ENCODE measurements at regions not wholly inside any gene's neighbourhood (a gene's known extent, or its start where the extent isn't known, plus 50 kb on each side); places are given as distances from the start of the nearest gene placed in this dataset.

DNA sequence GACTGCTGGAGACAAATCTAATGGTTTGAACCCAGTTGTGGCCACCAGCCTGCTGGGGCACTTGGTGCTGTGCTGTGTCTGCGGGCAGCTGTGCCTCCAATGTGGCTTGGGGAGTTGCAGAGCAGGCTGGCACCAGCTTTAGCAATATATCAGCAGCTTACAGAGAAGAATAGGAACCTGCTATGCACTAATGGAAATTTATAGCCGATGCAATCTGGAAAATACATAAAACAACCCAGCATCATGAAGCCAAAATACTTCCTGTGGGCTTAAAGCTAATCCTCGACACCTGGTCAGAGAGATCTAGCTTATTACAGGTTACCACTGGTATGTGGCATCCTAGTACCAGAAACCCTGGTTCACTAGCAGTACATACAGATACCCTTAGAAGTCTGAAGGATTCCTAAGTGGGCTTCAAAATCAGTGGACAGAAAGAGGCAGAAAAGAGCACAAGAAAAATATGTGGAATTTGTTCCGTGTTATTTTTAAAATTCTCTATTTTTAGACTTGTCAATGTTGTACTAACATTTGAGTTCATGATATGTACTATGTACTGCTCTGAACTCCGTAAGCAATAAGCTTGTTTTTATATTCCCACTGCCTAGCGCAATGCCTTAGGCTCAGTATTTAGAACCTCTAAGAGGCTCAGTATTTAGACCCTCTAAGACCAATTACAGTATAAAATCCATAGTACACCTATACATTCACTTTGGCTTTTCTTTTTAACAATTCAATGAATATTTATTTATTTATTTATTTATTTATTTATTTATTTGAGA, 194.7 kb downstream of the UXS1 start:
- Histone ChIP-seq H3K27me3 (ENCODE audit: insufficient read depth, low read depth, low read length) (no peaks in the 10 kb centered on the region), H3K36me3 (ENCODE audit: insufficient read depth, low read length) (no peaks in the 10 kb centered on the region), H3K4me3 (ENCODE audit: low read length) (no peak overlapping the region), H4K20me1 (ENCODE audit: insufficient read depth) (no peaks in the 10 kb centered on the region), H3F3A (ENCODE audit: insufficient read depth, low read length, poor library complexity, severe bottlenecking) (no peaks in the 10 kb centered on the region), H3K4me2 (ENCODE audit: low read length) (no peak overlapping the region), H3K79me2 (replicated peaks; ENCODE audit: insufficient read depth, low read length) (no peaks in the 10 kb centered on the region), H3K27ac (ENCODE audit: low read length) (no peak overlapping the region), H2AFZ (ENCODE audit: low read depth, low read length) (no peak overlapping the region), H3K9ac (ENCODE audit: low read length) (no peak overlapping the region), H3K9me2 (ENCODE audit: insufficient read depth, low read length) (no peaks in the 10 kb centered on the region), H3K9me3 (ENCODE audit: low read length) (peaks cover 6% of the 10 kb centered on the region)
- TF ChIP-seq TAF1 (IDR thresholded peaks at IDR 0.05; ENCODE audit: low read depth), result no peak
- no peak for TF ChIP-seq EZH2 (IDR thresholded peaks at IDR 0.05; ENCODE audit: borderline replicate concordance, insufficient read depth, low read length, poor library complexity, severe bottlenecking)

GRCh38 chr2:105997711-105998110, 196.4 kb downstream of the UXS1 start:
- Histone ChIP-seq H3K27me3 (ENCODE audit: insufficient read depth, low read depth, low read length) (no peaks in the 10 kb centered on the region), H3K27ac (ENCODE audit: low read length) (no peak overlapping the region), H4K20me1 (ENCODE audit: insufficient read depth) (no peaks in the 10 kb centered on the region), H3K9me2 (ENCODE audit: insufficient read depth, low read length) (no peaks in the 10 kb centered on the region), H3K9ac (ENCODE audit: low read length) (no peak overlapping the region), H3K79me2 (replicated peaks; ENCODE audit: insufficient read depth, low read length) (no peaks in the 10 kb centered on the region), H3K4me2 (ENCODE audit: low read length) (no peak overlapping the region), H3K9me3 (ENCODE audit: low read length) (peaks cover 6% of the 10 kb centered on the region), H2AFZ (ENCODE audit: low read depth, low read length) (no peak overlapping the region), H3K36me3 (ENCODE audit: insufficient read depth, low read length) (no peaks in the 10 kb centered on the region), H3K4me3 (ENCODE audit: low read length) (no peak overlapping the region), H3F3A (ENCODE audit: insufficient read depth, low read length, poor library complexity, severe bottlenecking) (no peaks in the 10 kb centered on the region)
- no peak for TF ChIP-seq RAD21 (conservative IDR thresholded peaks at IDR 0.05)
- TF ChIP-seq, protein P1, sequence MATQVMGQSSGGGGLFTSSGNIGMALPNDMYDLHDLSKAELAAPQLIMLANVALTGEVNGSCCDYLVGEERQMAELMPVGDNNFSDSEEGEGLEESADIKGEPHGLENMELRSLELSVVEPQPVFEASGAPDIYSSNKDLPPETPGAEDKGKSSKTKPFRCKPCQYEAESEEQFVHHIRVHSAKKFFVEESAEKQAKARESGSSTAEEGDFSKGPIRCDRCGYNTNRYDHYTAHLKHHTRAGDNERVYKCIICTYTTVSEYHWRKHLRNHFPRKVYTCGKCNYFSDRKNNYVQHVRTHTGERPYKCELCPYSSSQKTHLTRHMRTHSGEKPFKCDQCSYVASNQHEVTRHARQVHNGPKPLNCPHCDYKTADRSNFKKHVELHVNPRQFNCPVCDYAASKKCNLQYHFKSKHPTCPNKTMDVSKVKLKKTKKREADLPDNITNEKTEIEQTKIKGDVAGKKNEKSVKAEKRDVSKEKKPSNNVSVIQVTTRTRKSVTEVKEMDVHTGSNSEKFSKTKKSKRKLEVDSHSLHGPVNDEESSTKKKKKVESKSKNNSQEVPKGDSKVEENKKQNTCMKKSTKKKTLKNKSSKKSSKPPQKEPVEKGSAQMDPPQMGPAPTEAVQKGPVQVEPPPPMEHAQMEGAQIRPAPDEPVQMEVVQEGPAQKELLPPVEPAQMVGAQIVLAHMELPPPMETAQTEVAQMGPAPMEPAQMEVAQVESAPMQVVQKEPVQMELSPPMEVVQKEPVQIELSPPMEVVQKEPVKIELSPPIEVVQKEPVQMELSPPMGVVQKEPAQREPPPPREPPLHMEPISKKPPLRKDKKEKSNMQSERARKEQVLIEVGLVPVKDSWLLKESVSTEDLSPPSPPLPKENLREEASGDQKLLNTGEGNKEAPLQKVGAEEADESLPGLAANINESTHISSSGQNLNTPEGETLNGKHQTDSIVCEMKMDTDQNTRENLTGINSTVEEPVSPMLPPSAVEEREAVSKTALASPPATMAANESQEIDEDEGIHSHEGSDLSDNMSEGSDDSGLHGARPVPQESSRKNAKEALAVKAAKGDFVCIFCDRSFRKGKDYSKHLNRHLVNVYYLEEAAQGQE (IDR thresholded peaks at IDR 0.05; ENCODE audit: borderline replicate concordance), result no peak
- TF ChIP-seq EZH2 (IDR thresholded peaks at IDR 0.05; ENCODE audit: borderline replicate concordance, insufficient read depth, low read length, poor library complexity, severe bottlenecking), result no peak
- no peak for TF ChIP-seq MXI1 (conservative IDR thresholded peaks at IDR 0.05; ENCODE audit: poor library complexity, severe bottlenecking)
- TF ChIP-seq EP300 (conservative IDR thresholded peaks at IDR 0.05; ENCODE audit: poor library complexity, severe bottlenecking), result no peak
- TF ChIP-seq SMC3 (conservative IDR thresholded peaks at IDR 0.05; ENCODE audit: poor library complexity), result no peak
- TF ChIP-seq TAF1 (IDR thresholded peaks at IDR 0.05; ENCODE audit: low read depth), result no peak
- TF ChIP-seq CTCF (IDR thresholded peaks at IDR 0.05; ENCODE audit: poor library complexity, severe bottlenecking), result no peak
- TF ChIP-seq POLR2AphosphoS5 (IDR thresholded peaks at IDR 0.05), result no peak

Data from neural cell (in vitro differentiated cells).